ENCODE measurements at regions not wholly inside any gene's neighbourhood (a gene's known extent, or its start where the extent isn't known, plus 50 kb on each side); places are given as distances from the start of the nearest gene placed in this dataset.

DNA sequence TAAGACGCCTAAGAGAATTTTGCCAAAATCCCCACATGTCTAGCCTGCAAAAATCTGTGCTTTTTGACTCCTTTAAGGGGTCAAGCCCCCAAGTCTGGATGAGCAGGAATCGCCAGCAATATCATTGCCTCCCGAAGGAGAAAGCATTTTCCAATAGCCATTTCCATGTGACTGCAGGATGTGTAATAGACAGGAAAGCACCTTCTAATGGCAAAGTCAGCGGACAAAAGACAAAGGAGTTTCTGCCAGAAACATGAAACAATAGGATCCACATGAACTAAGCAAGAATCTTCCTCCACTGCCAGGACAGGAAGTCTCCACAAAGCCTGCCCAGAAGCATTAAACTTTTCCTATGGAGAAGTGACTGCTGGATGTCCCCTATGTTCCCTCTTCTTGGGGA lies 177.1 kb upstream of the PCSK5 start:
- no peaks in the 10 kb centered on the region for H3K79me2 ChIP-seq
- no peaks in the 10 kb centered on the region for H4K20me1 ChIP-seq (ENCODE audit: insufficient read depth, poor library complexity, severe bottlenecking)
- H3K4me2 ChIP-seq, result no peak overlapping the region
- no peak for DNase-seq (ENCODE audit: low spot score)
- no peaks in the 10 kb centered on the region for H3K36me3 ChIP-seq (replicated peaks; ENCODE audit: insufficient read depth, low read depth)
- H3K4me1 ChIP-seq (ENCODE audit: insufficient read depth), result no peaks in the 10 kb centered on the region
- no peaks in the 10 kb centered on the region for H3K9me3 ChIP-seq (ENCODE audit: low read depth)
- TF ChIP-seq EZH2 (IDR thresholded peaks at IDR 0.05; ENCODE audit: borderline replicate concordance), result no peak
- no peak for TF ChIP-seq EZH2phosphoT487 (IDR thresholded peaks at IDR 0.05; ENCODE audit: low read depth, severe bottlenecking, unreplicated experiment)
- TF ChIP-seq CTCF (IDR thresholded peaks at IDR 0.05; ENCODE audit: poor library complexity), result no peak
- H3K4me3 ChIP-seq, result no peak overlapping the region
- H3K9me2 ChIP-seq (replicated peaks; ENCODE audit: insufficient read depth), result no peaks in the 10 kb centered on the region
- H3K27ac ChIP-seq, result no peak overlapping the region
- H2AFZ ChIP-seq, result no peak overlapping the region
- no peaks in the 10 kb centered on the region for H3K27me3 ChIP-seq
- WGBS (ENCODE audit: low lambda C conversion rate, missing lambda C conversion rate), result 90% methylated on average over 4 of the region's 4 CpGs

- no peak for DNase-seq (ENCODE audit: low spot score)
- Histone ChIP-seq H3K9me2 (replicated peaks; ENCODE audit: insufficient read depth) (no peaks in the 10 kb centered on the region), H3K4me3 (no peak overlapping the region), H3K36me3 (replicated peaks; ENCODE audit: insufficient read depth, low read depth) (no peaks in the 10 kb centered on the region), H4K20me1 (ENCODE audit: insufficient read depth, poor library complexity, severe bottlenecking) (no peaks in the 10 kb centered on the region), H2AFZ (no peak overlapping the region), H3K27me3 (no peaks in the 10 kb centered on the region), H3K27ac (no peak overlapping the region), H3K79me2 (no peaks in the 10 kb centered on the region), H3K4me1 (ENCODE audit: insufficient read depth) (no peaks in the 10 kb centered on the region), H3K9me3 (ENCODE audit: low read depth) (no peaks in the 10 kb centered on the region), H3K4me2 (no peak overlapping the region)
- TF ChIP-seq EZH2 (IDR thresholded peaks at IDR 0.05; ENCODE audit: borderline replicate concordance) (no peak), EZH2phosphoT487 (IDR thresholded peaks at IDR 0.05; ENCODE audit: low read depth, severe bottlenecking, unreplicated experiment) (no peak), CTCF (IDR thresholded peaks at IDR 0.05; ENCODE audit: poor library complexity) (no peak)
- 79% methylated on average over 3 of the region's 3 CpGs for WGBS (ENCODE audit: low lambda C conversion rate, missing lambda C conversion rate)
These were observed 175.1 kb upstream of the PCSK5 start for GRCh38 chr9:75715360-75715759.

- Histone ChIP-seq H3K36me3 (replicated peaks; ENCODE audit: insufficient read depth, low read depth) (no peaks in the 10 kb centered on the region), H3K9me3 (ENCODE audit: low read depth) (no peaks in the 10 kb centered on the region), H3K9me2 (replicated peaks; ENCODE audit: insufficient read depth) (no peaks in the 10 kb centered on the region), H3K4me2 (no peak overlapping the region), H4K20me1 (ENCODE audit: insufficient read depth, poor library complexity, severe bottlenecking) (no peaks in the 10 kb centered on the region), H3K4me3 (no peak overlapping the region), H3K27me3 (no peaks in the 10 kb centered on the region), H3K79me2 (no peaks in the 10 kb centered on the region), H3K4me1 (ENCODE audit: insufficient read depth) (no peaks in the 10 kb centered on the region), H3K27ac (no peak overlapping the region), H2AFZ (no peak overlapping the region)
- DNase-seq (ENCODE audit: low spot score), result no peak
- TF ChIP-seq EZH2phosphoT487 (IDR thresholded peaks at IDR 0.05; ENCODE audit: low read depth, severe bottlenecking, unreplicated experiment) (no peak), CTCF (IDR thresholded peaks at IDR 0.05; ENCODE audit: poor library complexity) (no peak), EZH2 (IDR thresholded peaks at IDR 0.05; ENCODE audit: borderline replicate concordance) (no peak)
- WGBS (ENCODE audit: low lambda C conversion rate, missing lambda C conversion rate), result 76% methylated on average over 2 of the region's 2 CpGs
These were observed 171.8 kb upstream of the PCSK5 start for GRCh38 chr9:75718677-75719076.

GRCh38 chr9:75728391-75728790 lies 162.1 kb upstream of the PCSK5 start:
- Histone ChIP-seq H3K9me2 (replicated peaks; ENCODE audit: insufficient read depth) (no peaks in the 10 kb centered on the region), H3K27ac (no peak overlapping the region), H3K36me3 (replicated peaks; ENCODE audit: insufficient read depth, low read depth) (no peaks in the 10 kb centered on the region), H3K9me3 (ENCODE audit: low read depth) (no peaks in the 10 kb centered on the region), H3K79me2 (no peaks in the 10 kb centered on the region), H4K20me1 (ENCODE audit: insufficient read depth, poor library complexity, severe bottlenecking) (no peaks in the 10 kb centered on the region), H3K4me3 (no peak overlapping the region), H3K4me2 (no peak overlapping the region), H3K4me1 (ENCODE audit: insufficient read depth) (no peaks in the 10 kb centered on the region), H3K27me3 (no peaks in the 10 kb centered on the region), H2AFZ (no peak overlapping the region)
- no peak for DNase-seq (ENCODE audit: low spot score)
- 81% methylated on average over 1 of the region's 1 CpG for WGBS (ENCODE audit: low lambda C conversion rate, missing lambda C conversion rate)
- TF ChIP-seq CTCF (IDR thresholded peaks at IDR 0.05; ENCODE audit: poor library complexity) (no peak), EZH2phosphoT487 (IDR thresholded peaks at IDR 0.05; ENCODE audit: low read depth, severe bottlenecking, unreplicated experiment) (no peak), EZH2 (IDR thresholded peaks at IDR 0.05; ENCODE audit: borderline replicate concordance) (no peak)

All from hepatocyte (in vitro differentiated cells).